ENCODE measurements at regions not wholly inside any gene's neighbourhood (a gene's known extent, or its start where the extent isn't known, plus 50 kb on each side); places are given as distances from the start of the nearest gene placed in this dataset.

GRCh38 chr6:129955584-129955983 is 62.8 kb upstream of the L3MBTL3 start:
- TF ChIP-seq TAF1 (IDR thresholded peaks at IDR 0.05; ENCODE audit: low read depth), result no peak
- no peak for TF ChIP-seq TEAD4 (IDR thresholded peaks at IDR 0.05)
- no peak for TF ChIP-seq FOXM1 (IDR thresholded peaks at IDR 0.05; ENCODE audit: borderline replicate concordance, low read depth)
- TF ChIP-seq CREB1 (IDR thresholded peaks at IDR 0.05; ENCODE audit: low read depth), result no peak
- TF ChIP-seq TCF12 (IDR thresholded peaks at IDR 0.05; ENCODE audit: low read depth), result no peak
- TF ChIP-seq MAX (IDR thresholded peaks at IDR 0.05), result no peak
- no peak for TF ChIP-seq EGR1 (IDR thresholded peaks at IDR 0.05)
- no peak for TF ChIP-seq CEBPB (IDR thresholded peaks at IDR 0.05)
- TF ChIP-seq ZBTB7A (IDR thresholded peaks at IDR 0.05; ENCODE audit: low read depth), result no peak
- TF ChIP-seq EP300 (IDR thresholded peaks at IDR 0.05; ENCODE audit: borderline replicate concordance), result no peak
- TF ChIP-seq YY1 (IDR thresholded peaks at IDR 0.05; ENCODE audit: low read depth), result no peak
- TF ChIP-seq, protein P1, sequence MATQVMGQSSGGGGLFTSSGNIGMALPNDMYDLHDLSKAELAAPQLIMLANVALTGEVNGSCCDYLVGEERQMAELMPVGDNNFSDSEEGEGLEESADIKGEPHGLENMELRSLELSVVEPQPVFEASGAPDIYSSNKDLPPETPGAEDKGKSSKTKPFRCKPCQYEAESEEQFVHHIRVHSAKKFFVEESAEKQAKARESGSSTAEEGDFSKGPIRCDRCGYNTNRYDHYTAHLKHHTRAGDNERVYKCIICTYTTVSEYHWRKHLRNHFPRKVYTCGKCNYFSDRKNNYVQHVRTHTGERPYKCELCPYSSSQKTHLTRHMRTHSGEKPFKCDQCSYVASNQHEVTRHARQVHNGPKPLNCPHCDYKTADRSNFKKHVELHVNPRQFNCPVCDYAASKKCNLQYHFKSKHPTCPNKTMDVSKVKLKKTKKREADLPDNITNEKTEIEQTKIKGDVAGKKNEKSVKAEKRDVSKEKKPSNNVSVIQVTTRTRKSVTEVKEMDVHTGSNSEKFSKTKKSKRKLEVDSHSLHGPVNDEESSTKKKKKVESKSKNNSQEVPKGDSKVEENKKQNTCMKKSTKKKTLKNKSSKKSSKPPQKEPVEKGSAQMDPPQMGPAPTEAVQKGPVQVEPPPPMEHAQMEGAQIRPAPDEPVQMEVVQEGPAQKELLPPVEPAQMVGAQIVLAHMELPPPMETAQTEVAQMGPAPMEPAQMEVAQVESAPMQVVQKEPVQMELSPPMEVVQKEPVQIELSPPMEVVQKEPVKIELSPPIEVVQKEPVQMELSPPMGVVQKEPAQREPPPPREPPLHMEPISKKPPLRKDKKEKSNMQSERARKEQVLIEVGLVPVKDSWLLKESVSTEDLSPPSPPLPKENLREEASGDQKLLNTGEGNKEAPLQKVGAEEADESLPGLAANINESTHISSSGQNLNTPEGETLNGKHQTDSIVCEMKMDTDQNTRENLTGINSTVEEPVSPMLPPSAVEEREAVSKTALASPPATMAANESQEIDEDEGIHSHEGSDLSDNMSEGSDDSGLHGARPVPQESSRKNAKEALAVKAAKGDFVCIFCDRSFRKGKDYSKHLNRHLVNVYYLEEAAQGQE (IDR thresholded peaks at IDR 0.05; ENCODE audit: low read depth), result no peak
- TF ChIP-seq RAD21 (IDR thresholded peaks at IDR 0.05; ENCODE audit: low read depth), result no peak
- TF ChIP-seq NFIC (IDR thresholded peaks at IDR 0.05), result no peak
- no peak for TF ChIP-seq USF1 (IDR thresholded peaks at IDR 0.05)

- TF ChIP-seq, protein P1 (IDR thresholded peaks at IDR 0.05; ENCODE audit: low read depth), result no peak
- TF ChIP-seq TEAD4 (IDR thresholded peaks at IDR 0.05) (no peak), RAD21 (IDR thresholded peaks at IDR 0.05; ENCODE audit: low read depth) (no peak), MAX (IDR thresholded peaks at IDR 0.05) (no peak), YY1 (IDR thresholded peaks at IDR 0.05; ENCODE audit: low read depth) (no peak)
Observed at GRCh38 chr6:129954749-129955431, 63.5 kb upstream of the L3MBTL3 start.

DNA sequence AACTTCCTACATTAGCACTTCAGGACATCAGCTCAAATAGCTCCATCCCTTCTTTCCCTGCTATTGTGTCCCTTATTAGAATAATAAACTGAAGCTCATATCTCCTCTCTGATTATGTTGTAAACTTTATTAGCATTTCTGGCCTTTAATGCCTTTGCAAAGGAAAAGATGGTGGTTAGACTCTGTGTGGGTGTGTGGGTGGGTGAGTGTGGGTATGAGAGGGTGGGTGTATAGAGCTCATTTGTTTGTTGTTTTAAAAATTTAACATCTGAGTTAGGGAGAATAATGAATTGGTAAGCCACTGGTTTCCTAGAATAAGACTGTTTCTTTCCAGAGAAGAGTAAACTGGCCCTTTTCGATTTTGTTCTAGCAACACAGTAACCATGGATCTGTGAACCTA is 70.6 kb upstream of the L3MBTL3 start:
- TF ChIP-seq, protein P1 (IDR thresholded peaks at IDR 0.05; ENCODE audit: low read depth), result no peak
- TF ChIP-seq MAX (IDR thresholded peaks at IDR 0.05) (no peak), EGR1 (IDR thresholded peaks at IDR 0.05) (no peak), TCF12 (IDR thresholded peaks at IDR 0.05; ENCODE audit: low read depth) (no peak), NFIC (IDR thresholded peaks at IDR 0.05) (no peak), ZBTB7A (IDR thresholded peaks at IDR 0.05; ENCODE audit: low read depth) (no peak), CREB1 (IDR thresholded peaks at IDR 0.05; ENCODE audit: low read depth) (no peak), EP300 (IDR thresholded peaks at IDR 0.05; ENCODE audit: borderline replicate concordance) (no peak), USF1 (IDR thresholded peaks at IDR 0.05) (no peak), YY1 (IDR thresholded peaks at IDR 0.05; ENCODE audit: low read depth) (no peak), CEBPB (IDR thresholded peaks at IDR 0.05) (no peak), TEAD4 (IDR thresholded peaks at IDR 0.05) (no peak), FOXM1 (IDR thresholded peaks at IDR 0.05; ENCODE audit: borderline replicate concordance, low read depth) (no peak), RAD21 (IDR thresholded peaks at IDR 0.05; ENCODE audit: low read depth) (no peak)

- TF ChIP-seq RAD21 (IDR thresholded peaks at IDR 0.05; ENCODE audit: low read depth), result no peak
- no peak for TF ChIP-seq TCF12 (IDR thresholded peaks at IDR 0.05; ENCODE audit: low read depth)
- TF ChIP-seq FOXM1 (IDR thresholded peaks at IDR 0.05; ENCODE audit: borderline replicate concordance, low read depth), result no peak
- peak; percentile 15; the same call in 1 of the 2 replicates for TF ChIP-seq TEAD4 (IDR thresholded peaks at IDR 0.05)
- TF ChIP-seq USF1 (IDR thresholded peaks at IDR 0.05), result no peak
- no peak for TF ChIP-seq EP300 (IDR thresholded peaks at IDR 0.05; ENCODE audit: borderline replicate concordance)
- TF ChIP-seq TAF1 (IDR thresholded peaks at IDR 0.05; ENCODE audit: low read depth), result no peak
- no peak for TF ChIP-seq NFIC (IDR thresholded peaks at IDR 0.05)
- TF ChIP-seq, protein P1 (IDR thresholded peaks at IDR 0.05; ENCODE audit: low read depth), result no peak
Observed at GRCh38 chr6:129946439-129947140, 71.8 kb upstream of the L3MBTL3 start.
